ENCODE measurements at regions not wholly inside any gene's neighbourhood (a gene's known extent, or its start where the extent isn't known, plus 50 kb on each side); places are given as distances from the start of the nearest gene placed in this dataset.

DNA sequence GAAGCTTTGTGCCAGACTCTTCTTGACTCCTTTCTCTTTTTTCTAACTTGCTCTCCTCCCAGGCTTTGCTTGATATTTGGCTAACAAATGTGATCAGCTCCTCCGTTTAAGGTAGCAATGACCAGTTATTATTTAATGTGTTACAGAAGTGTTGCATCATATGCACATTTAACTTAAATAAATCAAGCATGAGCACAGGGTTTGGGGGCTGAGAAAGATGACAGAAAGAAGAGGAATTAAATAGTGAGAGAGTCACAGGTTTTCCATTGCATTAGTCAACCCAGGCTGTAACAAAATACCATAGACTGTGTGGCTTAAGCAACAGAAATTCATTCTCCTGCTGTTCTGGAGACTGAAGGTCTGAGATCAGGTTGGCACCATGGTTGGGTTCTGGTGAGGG is 343.8 kb downstream of the RPRM start:
- Histone ChIP-seq H3K9me2 (ENCODE audit: insufficient read depth) (no peaks in the 10 kb centered on the region), H3K4me3 (replicated peaks in 1 of 2; ENCODE audit: low read depth in 1 of 2, low read length in 2 of 2) (no peak overlapping the region), H3K27ac (ENCODE audit: low read depth, low read length) (no peak overlapping the region), H3K9ac (ENCODE audit: low read length) (no peak overlapping the region), H3K4me2 (ENCODE audit: low read length) (no peak overlapping the region), H4K20me1 (ENCODE audit: insufficient read depth) (no peaks in the 10 kb centered on the region), H2AFZ (ENCODE audit: low read depth, low read length, poor library complexity, severe bottlenecking) (no peak overlapping the region), H3K9me3 (ENCODE audit: control insufficient read depth in 1 of 2, insufficient read depth in 1 of 2, low read depth in 1 of 2, low read length in 2 of 2) (no peaks in the 10 kb centered on the region), H3K27me3 (ENCODE audit: insufficient read depth, low read length) (no peaks in the 10 kb centered on the region), H3K79me2 (ENCODE audit: insufficient read depth, low read length) (no peaks in the 10 kb centered on the region), H3K4me1 (ENCODE audit: control insufficient read depth in 1 of 2, insufficient read depth in 2 of 2, low read length in 2 of 2) (no peaks in the 10 kb centered on the region), H3K36me3 (ENCODE audit: control insufficient read depth in 1 of 2, insufficient read depth in 2 of 2, low read length in 2 of 2) (no peaks in the 10 kb centered on the region)
- intact Hi-C loops (cut with micrococcal nuclease), result no loop called here
- ATAC-seq (no peak), DNase-seq (ENCODE audit: low read depth, low spot score) (no peak)
- BruUV-seq (replicated peaks), result no TSS peak
- no peak for TF ChIP-seq FOSL1 (IDR thresholded peaks at IDR 0.05; ENCODE audit: low read depth)
- no peak for TF ChIP-seq ELF1 (IDR thresholded peaks at IDR 0.05; ENCODE audit: borderline replicate concordance, low read depth)
- TF ChIP-seq, protein P1, sequence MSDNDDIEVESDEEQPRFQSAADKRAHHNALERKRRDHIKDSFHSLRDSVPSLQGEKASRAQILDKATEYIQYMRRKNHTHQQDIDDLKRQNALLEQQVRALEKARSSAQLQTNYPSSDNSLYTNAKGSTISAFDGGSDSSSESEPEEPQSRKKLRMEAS (IDR thresholded peaks at IDR 0.05), result no peak
- TF ChIP-seq, protein P2, sequence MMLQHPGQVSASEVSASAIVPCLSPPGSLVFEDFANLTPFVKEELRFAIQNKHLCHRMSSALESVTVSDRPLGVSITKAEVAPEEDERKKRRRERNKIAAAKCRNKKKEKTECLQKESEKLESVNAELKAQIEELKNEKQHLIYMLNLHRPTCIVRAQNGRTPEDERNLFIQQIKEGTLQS (IDR thresholded peaks at IDR 0.05), result no peak
- TF ChIP-seq, protein P3, sequence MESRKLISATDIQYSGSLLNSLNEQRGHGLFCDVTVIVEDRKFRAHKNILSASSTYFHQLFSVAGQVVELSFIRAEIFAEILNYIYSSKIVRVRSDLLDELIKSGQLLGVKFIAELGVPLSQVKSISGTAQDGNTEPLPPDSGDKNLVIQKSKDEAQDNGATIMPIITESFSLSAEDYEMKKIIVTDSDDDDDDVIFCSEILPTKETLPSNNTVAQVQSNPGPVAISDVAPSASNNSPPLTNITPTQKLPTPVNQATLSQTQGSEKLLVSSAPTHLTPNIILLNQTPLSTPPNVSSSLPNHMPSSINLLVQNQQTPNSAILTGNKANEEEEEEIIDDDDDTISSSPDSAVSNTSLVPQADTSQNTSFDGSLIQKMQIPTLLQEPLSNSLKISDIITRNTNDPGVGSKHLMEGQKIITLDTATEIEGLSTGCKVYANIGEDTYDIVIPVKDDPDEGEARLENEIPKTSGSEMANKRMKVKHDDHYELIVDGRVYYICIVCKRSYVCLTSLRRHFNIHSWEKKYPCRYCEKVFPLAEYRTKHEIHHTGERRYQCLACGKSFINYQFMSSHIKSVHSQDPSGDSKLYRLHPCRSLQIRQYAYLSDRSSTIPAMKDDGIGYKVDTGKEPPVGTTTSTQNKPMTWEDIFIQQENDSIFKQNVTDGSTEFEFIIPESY (IDR thresholded peaks at IDR 0.05; ENCODE audit: extremely low read depth, insufficient replicate concordance, low read length), result no peak
- TF ChIP-seq SRF (IDR thresholded peaks at IDR 0.05; ENCODE audit: low read depth), result no peak
- TF ChIP-seq TCF7L2 (IDR thresholded peaks at IDR 0.05; ENCODE audit: borderline replicate concordance, extremely low read depth, insufficient read depth, insufficient read length), result no peak
- TF ChIP-seq ZNF274 (IDR thresholded peaks at IDR 0.05; ENCODE audit: low read depth, low read length), result no peak
- no peak for TF ChIP-seq JUND (IDR thresholded peaks at IDR 0.05)
- TF ChIP-seq, protein P4, sequence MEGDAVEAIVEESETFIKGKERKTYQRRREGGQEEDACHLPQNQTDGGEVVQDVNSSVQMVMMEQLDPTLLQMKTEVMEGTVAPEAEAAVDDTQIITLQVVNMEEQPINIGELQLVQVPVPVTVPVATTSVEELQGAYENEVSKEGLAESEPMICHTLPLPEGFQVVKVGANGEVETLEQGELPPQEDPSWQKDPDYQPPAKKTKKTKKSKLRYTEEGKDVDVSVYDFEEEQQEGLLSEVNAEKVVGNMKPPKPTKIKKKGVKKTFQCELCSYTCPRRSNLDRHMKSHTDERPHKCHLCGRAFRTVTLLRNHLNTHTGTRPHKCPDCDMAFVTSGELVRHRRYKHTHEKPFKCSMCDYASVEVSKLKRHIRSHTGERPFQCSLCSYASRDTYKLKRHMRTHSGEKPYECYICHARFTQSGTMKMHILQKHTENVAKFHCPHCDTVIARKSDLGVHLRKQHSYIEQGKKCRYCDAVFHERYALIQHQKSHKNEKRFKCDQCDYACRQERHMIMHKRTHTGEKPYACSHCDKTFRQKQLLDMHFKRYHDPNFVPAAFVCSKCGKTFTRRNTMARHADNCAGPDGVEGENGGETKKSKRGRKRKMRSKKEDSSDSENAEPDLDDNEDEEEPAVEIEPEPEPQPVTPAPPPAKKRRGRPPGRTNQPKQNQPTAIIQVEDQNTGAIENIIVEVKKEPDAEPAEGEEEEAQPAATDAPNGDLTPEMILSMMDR (IDR thresholded peaks at IDR 0.05 in 2 of 3, conservative IDR thresholded peaks at IDR 0.05 in 1 of 3; ENCODE audit: borderline replicate concordance in 1 of 3, insufficient read depth in 1 of 3, low read depth in 2 of 3, low read length in 2 of 3), result no peak
- no peak for TF ChIP-seq CEBPB (IDR thresholded peaks at IDR 0.05; ENCODE audit: low read depth)
- TF ChIP-seq ZFX (IDR thresholded peaks at IDR 0.05), result no peak
- TF ChIP-seq YY1 (IDR thresholded peaks at IDR 0.05; ENCODE audit: extremely low read depth, insufficient replicate concordance, low read depth, low read length), result no peak
- no peak for TF ChIP-seq EGR1 (IDR thresholded peaks at IDR 0.05; ENCODE audit: low read depth)
- TF ChIP-seq SIN3A (IDR thresholded peaks at IDR 0.05; ENCODE audit: low read depth), result no peak
- ChIA-PET RAD21 (ENCODE audit: low non-redundant PET in 1 of 2, low total read pairs in 2 of 2, uncharacterized antibody in 2 of 2, unreplicated experiment in 2 of 2) (no interaction called here), CTCF (no interaction called here), POLR2A (no interaction called here)

Measured in HCT116 (cell line).